ENCODE measurements at regions not wholly inside any gene's neighbourhood (a gene's known extent, or its start where the extent isn't known, plus 50 kb on each side); places are given as distances from the start of the nearest gene placed in this dataset.

GRCh38 chr12:126469211-126469610 is 1404.0 kb downstream of the AACS start:
- no peaks in the 10 kb centered on the region for H3K27me3 ChIP-seq (ENCODE audit: insufficient read depth, poor library complexity, severe bottlenecking)
- DNase-seq (ENCODE audit: low read depth in 1 of 2, low spot score in 1 of 2), result no peak
- TF ChIP-seq CTCF (IDR thresholded peaks at IDR 0.05; ENCODE audit: insufficient read depth, low read length) (no peak), SPI1 (IDR thresholded peaks at IDR 0.05; ENCODE audit: borderline replicate concordance, low read depth) (no peak), GABPA (IDR thresholded peaks at IDR 0.05; ENCODE audit: low read depth) (no peak), REST (IDR thresholded peaks at IDR 0.05; ENCODE audit: insufficient replicate concordance, low read depth) (no peak), POLR2AphosphoS5 (IDR thresholded peaks at IDR 0.05; ENCODE audit: low read depth) (no peak)
- H3K4me3 ChIP-seq (replicated peaks; ENCODE audit: insufficient read depth, low read length), result no peak overlapping the region
- no peak overlapping the region for H3K27ac ChIP-seq (replicated peaks)

- Histone ChIP-seq H3K27me3 (ENCODE audit: insufficient read depth, poor library complexity, severe bottlenecking) (no peaks in the 10 kb centered on the region), H3K4me3 (replicated peaks; ENCODE audit: insufficient read depth, low read length) (no peak overlapping the region), H3K27ac (replicated peaks) (no peak overlapping the region)
- no peak for DNase-seq (ENCODE audit: low read depth in 1 of 2, low spot score in 1 of 2)
- no peak for TF ChIP-seq POLR2AphosphoS5 (IDR thresholded peaks at IDR 0.05; ENCODE audit: low read depth)
- TF ChIP-seq GABPA (IDR thresholded peaks at IDR 0.05; ENCODE audit: low read depth), result no peak
- TF ChIP-seq REST (IDR thresholded peaks at IDR 0.05; ENCODE audit: insufficient replicate concordance, low read depth), result no peak
- TF ChIP-seq SPI1 (IDR thresholded peaks at IDR 0.05; ENCODE audit: borderline replicate concordance, low read depth), result no peak
- no peak for TF ChIP-seq CTCF (IDR thresholded peaks at IDR 0.05; ENCODE audit: insufficient read depth, low read length)
Observed at GRCh38 chr12:126474703-126475102, 1409.5 kb downstream of the AACS start.

- Histone ChIP-seq H3K27ac (replicated peaks) (no peak overlapping the region), H3K4me3 (replicated peaks; ENCODE audit: insufficient read depth, low read length) (no peak overlapping the region), H3K27me3 (ENCODE audit: insufficient read depth, poor library complexity, severe bottlenecking) (no peaks in the 10 kb centered on the region)
- no peak for DNase-seq (ENCODE audit: low read depth in 1 of 2, low spot score in 1 of 2)
- TF ChIP-seq REST (IDR thresholded peaks at IDR 0.05; ENCODE audit: insufficient replicate concordance, low read depth) (no peak), CTCF (IDR thresholded peaks at IDR 0.05; ENCODE audit: insufficient read depth, low read length) (no peak), GABPA (IDR thresholded peaks at IDR 0.05; ENCODE audit: low read depth) (no peak), POLR2AphosphoS5 (IDR thresholded peaks at IDR 0.05; ENCODE audit: low read depth) (no peak), SPI1 (IDR thresholded peaks at IDR 0.05; ENCODE audit: borderline replicate concordance, low read depth) (no peak)
Observed at GRCh38 chr12:126480451-126480850, 1415.2 kb downstream of the AACS start.

Data from HL-60 (cell line).